ENCODE measurements at regions not wholly inside any gene's neighbourhood (a gene's known extent, or its start where the extent isn't known, plus 50 kb on each side); places are given as distances from the start of the nearest gene placed in this dataset.
"Not testable (repeated sequence)": the region's sequence is repeated elsewhere in the genome, so short reads cannot be mapped to it uniquely, and the experiment has no call there.

DNA sequence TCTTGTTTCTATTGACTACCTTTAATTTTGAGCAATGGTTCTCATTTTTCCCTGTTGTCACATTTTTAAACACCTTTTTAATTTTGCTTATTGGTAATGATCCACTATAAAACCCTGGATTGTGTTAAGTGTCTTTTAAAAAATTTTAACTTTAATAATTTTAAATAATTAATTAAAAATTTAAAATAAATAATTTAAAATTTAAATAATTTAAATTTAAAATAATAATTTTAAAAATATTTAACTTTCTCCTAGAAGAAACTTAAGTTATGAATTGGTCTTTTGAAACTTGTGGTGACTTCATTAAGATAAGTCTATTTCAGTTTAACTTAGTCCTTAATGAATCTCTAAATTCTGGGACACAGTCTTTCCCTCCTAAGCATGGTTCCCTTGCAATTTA is 566.3 kb upstream of the GALNTL6 start:
- no peaks in the 10 kb centered on the region for H3K36me3 Mint-ChIP-seq (ENCODE audit: insufficient read depth)

DNA sequence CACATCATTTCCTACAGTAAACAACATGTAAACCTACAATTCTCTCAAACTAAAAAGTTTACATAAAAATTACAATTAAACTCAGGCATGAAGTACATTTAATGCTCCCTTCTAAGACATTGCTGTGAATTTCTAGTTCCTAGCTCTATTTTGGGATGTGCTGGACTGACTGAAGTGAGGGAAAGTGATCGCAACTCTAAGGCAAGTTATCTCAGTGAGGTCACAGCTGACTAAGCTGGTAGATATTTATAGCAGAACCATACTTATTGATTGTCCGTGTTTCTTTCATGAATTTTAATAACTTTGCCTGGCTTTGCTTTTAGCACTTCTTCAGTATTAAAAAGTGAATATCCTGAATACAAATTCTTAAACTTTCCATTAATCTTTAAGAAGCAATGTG is 570.4 kb upstream of the GALNTL6 start:
- Mint-ChIP-seq H3K4me1 (ENCODE audit: low read depth) (no peaks in the 10 kb centered on the region), H3K4me3 (ENCODE audit: low read depth) (no peak overlapping the region), H3K27me3 (no peaks in the 10 kb centered on the region), H3K27ac (no peak overlapping the region), H3K9me3 (ENCODE audit: low read depth) (no peaks in the 10 kb centered on the region), H3K36me3 (ENCODE audit: insufficient read depth) (no peaks in the 10 kb centered on the region)
- DNase-seq (ENCODE audit: low spot score, unreplicated experiment) = no peak
- TF ChIP-seq, protein P1, sequence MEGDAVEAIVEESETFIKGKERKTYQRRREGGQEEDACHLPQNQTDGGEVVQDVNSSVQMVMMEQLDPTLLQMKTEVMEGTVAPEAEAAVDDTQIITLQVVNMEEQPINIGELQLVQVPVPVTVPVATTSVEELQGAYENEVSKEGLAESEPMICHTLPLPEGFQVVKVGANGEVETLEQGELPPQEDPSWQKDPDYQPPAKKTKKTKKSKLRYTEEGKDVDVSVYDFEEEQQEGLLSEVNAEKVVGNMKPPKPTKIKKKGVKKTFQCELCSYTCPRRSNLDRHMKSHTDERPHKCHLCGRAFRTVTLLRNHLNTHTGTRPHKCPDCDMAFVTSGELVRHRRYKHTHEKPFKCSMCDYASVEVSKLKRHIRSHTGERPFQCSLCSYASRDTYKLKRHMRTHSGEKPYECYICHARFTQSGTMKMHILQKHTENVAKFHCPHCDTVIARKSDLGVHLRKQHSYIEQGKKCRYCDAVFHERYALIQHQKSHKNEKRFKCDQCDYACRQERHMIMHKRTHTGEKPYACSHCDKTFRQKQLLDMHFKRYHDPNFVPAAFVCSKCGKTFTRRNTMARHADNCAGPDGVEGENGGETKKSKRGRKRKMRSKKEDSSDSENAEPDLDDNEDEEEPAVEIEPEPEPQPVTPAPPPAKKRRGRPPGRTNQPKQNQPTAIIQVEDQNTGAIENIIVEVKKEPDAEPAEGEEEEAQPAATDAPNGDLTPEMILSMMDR (IDR thresholded peaks at IDR 0.05; ENCODE audit: unreplicated experiment) = no peak

More for the DNA sequence above, 566.3 kb upstream of the GALNTL6 start:
- no peak for DNase-seq (ENCODE audit: low spot score, unreplicated experiment)
- Mint-ChIP-seq H3K4me3 (ENCODE audit: low read depth) (no peak overlapping the region), H3K27me3 (no peaks in the 10 kb centered on the region), H3K4me1 (ENCODE audit: low read depth) (no peaks in the 10 kb centered on the region), H3K9me3 (ENCODE audit: low read depth) (no peaks in the 10 kb centered on the region), H3K27ac (no peak overlapping the region)
- TF ChIP-seq, protein P1 (IDR thresholded peaks at IDR 0.05; ENCODE audit: unreplicated experiment) = no peak

DNA sequence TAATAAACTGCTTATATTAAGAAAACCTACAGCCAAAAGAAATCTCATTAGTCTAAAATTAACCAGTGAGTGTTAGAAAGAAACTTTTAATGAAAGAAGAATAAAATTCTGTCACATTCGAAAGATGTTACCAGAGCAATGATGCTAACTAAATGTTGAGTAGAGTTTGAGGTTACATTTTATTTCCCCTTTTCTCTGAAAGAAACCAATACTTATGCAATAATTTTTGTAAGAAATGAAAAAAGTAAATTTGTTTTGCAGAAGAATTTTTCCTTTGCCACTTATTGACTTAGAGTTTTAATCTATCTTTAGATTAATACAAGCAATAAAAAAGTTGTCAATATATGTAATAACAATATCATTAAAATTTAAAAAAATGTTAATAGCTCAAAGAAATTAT is 574.0 kb upstream of the GALNTL6 start:
- Mint-ChIP-seq H3K36me3 (ENCODE audit: insufficient read depth) (no peaks in the 10 kb centered on the region), H3K4me1 (ENCODE audit: low read depth) (no peaks in the 10 kb centered on the region), H3K9me3 (ENCODE audit: low read depth) (no peaks in the 10 kb centered on the region), H3K27ac (no peak overlapping the region), H3K4me3 (ENCODE audit: low read depth) (no peak overlapping the region), H3K27me3 (no peaks in the 10 kb centered on the region)
- TF ChIP-seq, protein P1 (IDR thresholded peaks at IDR 0.05; ENCODE audit: unreplicated experiment) = no peak
- DNase-seq (ENCODE audit: low spot score, unreplicated experiment) = no peak

DNA sequence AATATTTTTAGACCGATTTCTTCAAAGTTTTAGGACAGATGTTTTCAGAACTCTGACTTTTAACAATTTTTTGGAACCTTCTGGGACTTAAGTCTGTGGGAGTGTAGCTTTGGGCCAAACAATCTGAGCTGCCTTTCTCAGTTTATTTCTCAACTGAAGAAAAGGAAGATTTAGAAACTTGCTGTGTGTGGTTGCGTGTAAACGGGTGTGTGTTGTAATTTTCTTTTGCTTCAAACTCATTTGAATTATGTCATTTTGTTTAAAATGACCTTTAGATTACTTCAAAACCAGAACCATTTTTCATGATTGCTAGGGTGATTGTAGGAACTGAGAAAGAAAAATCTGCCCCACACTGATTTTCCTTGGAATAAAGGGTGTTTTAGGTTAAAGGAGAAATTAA is 577.7 kb upstream of the GALNTL6 start:
- Mint-ChIP-seq H3K27me3 (no peaks in the 10 kb centered on the region), H3K4me3 (ENCODE audit: low read depth) (no peak overlapping the region), H3K9me3 (ENCODE audit: low read depth) (no peaks in the 10 kb centered on the region), H3K4me1 (ENCODE audit: low read depth) (no peaks in the 10 kb centered on the region), H3K36me3 (ENCODE audit: insufficient read depth) (no peaks in the 10 kb centered on the region), H3K27ac (no peak overlapping the region)
- no peak for DNase-seq (ENCODE audit: low spot score, unreplicated experiment)
- TF ChIP-seq, protein P1 (IDR thresholded peaks at IDR 0.05; ENCODE audit: unreplicated experiment) = no peak

DNA sequence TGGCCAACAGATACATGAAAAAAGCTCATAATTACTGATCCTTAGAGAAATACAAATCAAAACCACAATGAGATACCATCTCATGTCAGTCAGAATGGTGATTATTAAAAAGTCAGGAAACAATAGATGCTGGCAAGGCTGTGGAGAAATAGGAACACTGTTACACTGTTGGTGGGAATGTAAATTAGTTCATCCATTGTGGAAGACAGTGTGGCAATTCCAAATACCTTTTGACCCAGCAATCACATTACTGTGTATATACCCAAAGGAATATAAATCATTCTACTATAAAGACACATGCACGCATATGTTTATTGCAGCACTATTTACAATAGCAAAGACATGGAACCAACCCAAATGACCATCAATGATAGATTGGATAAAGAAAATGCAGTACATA is 583.9 kb upstream of the GALNTL6 start:
- H3K27me3 Mint-ChIP-seq; H3K4me3 Mint-ChIP-seq (ENCODE audit: low read depth); H3K27ac Mint-ChIP-seq; H3K4me1 Mint-ChIP-seq (ENCODE audit: low read depth); H3K36me3 Mint-ChIP-seq (ENCODE audit: insufficient read depth); H3K9me3 Mint-ChIP-seq (ENCODE audit: low read depth); DNase-seq (ENCODE audit: low spot score, unreplicated experiment): not testable (repeated sequence)

DNA sequence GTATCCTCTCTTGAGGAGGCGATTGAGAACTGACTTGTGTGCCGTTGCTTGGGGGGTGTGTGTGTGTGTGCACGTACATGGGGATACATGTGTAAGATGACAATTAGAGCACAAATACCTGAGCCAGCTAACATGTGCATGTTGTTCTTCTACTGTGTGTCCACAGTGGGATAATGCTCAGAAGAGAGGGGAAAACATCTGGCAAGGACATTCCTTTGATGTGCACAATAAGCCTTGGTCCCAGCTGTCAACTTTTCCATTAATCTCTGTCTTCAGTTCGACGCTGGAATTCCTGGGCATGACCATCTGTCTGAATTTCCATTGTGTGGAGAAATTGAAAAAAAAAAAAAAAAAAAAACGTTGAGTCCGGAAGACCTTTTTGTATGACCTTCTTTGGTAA is 592.0 kb upstream of the GALNTL6 start:
- H3K36me3 Mint-ChIP-seq (ENCODE audit: insufficient read depth) = no peaks in the 10 kb centered on the region
- no peaks in the 10 kb centered on the region for H3K4me1 Mint-ChIP-seq (ENCODE audit: low read depth)
- H3K9me3 Mint-ChIP-seq (ENCODE audit: low read depth) = no peaks in the 10 kb centered on the region
- TF ChIP-seq, protein P1 (IDR thresholded peaks at IDR 0.05; ENCODE audit: unreplicated experiment) = no peak
- H3K27ac Mint-ChIP-seq = no peak overlapping the region
- H3K27me3 Mint-ChIP-seq = no peaks in the 10 kb centered on the region
- no peak overlapping the region for H3K4me3 Mint-ChIP-seq (ENCODE audit: low read depth)
- DNase-seq (ENCODE audit: low spot score, unreplicated experiment) = no peak
